HG02610 (cell line): ENCODE measurements at regions not wholly inside any gene's neighbourhood (a gene's known extent, or its start where the extent isn't known, plus 50 kb on each side); places are given as distances from the start of the nearest gene placed in this dataset.

Source experiments
- ATAC-seq: cut with Tn5 transposase; IDR thresholded peaks from one replicate; pipeline ENCODE4 v1.9.1; 2021; ENCODE audit warnings: mild to moderate bottlenecking, moderate library complexity; ENCODE audit not compliant: unreplicated experiment

DNA sequence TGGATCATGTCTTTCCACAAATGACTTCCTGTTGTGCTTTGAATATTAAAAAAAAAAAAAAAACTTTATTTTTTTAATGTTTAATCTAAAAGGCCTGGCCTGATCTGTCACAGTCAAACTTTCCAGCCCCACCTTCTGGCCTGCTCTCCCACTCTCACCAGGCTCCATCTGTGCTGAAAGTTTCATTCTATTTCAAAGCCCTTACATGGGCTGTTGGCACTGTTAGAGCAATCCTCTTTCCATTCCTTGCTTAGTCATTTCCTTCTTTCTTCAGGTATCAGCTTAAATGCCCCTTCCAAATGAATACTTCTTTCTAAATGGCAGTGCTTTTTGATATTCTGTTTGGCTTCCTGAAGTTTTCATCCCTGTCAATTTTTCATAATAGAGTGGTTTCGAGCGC, 1104.8 kb upstream of the C9orf72 start:
- ATAC-seq = no peak

DNA sequence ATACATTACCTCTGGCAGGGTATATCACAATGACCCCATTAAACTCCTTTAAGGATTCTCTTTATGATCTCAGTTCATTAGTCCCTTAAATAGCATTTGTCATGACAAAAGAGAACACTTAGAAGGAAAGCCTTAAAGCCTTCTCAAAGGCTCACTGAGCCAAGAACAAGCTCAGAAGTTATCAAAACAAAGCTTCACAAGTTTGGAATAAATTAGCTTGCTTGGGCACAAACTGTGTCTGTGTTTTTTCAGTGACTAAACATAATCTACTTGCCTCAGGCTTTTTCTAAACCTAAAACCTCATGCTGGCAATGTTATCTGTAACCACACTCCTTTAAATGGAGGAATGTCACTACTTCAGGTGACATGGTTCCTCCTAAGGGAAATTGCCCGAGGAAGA, 1114.9 kb upstream of the C9orf72 start:
- no peak for ATAC-seq

- ATAC-seq = no peak
Observed at GRCh38 chr9:28692012-28692411, 1118.7 kb upstream of the C9orf72 start.

DNA sequence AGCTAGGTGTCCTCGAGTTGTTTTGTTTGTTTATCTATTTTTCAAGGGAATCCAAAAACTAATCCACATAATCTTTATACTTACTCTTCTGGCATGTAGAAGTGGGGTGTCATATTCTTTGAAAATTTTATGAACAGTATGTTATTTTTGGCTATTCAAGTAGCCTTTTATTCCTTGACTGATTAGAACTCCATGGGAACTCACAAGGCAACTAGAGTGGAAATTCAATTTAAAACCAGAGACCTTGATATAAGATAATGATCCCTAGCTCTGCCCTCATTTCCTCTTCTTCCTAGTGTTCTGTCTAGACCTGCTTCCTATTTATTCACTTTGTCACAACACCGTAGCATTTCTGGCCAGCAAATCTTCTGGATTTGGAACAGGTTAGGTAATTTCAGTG, 1123.7 kb upstream of the C9orf72 start:
- no peak for ATAC-seq

DNA sequence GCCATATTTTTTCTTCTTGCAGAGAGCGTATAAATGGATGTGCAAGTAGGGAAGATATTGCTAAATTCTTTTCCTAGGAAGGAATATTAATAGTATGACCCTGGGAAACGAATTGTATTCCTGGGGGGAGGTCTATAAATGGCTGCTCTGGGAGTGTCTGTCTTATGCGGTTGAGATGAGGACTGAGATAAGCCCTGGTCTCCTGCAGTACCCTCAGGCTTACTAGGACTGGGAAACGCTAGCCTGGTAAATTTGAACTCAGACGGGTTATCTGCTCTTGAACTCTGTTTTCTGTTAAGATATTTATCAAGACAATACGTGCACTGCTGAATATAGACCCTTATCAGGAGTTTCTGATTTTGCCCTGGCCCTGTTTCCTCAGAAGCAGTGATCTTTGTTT, 1126.4 kb upstream of the C9orf72 start:
- ATAC-seq = no peak

- no peak for ATAC-seq
Observed at GRCh38 chr9:28707616-28708015, 1134.3 kb upstream of the C9orf72 start.

DNA sequence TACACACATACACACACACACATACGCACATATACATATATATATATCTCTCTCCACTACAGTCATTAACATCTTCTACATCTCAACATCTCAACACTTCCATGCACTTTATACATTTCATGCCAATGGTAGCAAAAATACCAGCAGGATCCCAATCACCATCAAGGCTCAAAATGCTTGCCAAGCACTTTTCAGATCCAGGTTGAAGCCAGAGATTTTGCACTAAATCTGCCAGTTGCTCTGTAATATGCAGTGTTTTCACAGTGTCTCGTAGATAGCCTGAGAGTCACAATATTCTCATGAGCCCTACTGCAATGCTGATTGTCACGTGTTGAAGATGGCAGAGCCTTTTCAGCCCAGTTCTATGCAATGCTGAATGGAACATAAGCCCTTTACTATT, 1140.9 kb upstream of the C9orf72 start:
- ATAC-seq = no peak

DNA sequence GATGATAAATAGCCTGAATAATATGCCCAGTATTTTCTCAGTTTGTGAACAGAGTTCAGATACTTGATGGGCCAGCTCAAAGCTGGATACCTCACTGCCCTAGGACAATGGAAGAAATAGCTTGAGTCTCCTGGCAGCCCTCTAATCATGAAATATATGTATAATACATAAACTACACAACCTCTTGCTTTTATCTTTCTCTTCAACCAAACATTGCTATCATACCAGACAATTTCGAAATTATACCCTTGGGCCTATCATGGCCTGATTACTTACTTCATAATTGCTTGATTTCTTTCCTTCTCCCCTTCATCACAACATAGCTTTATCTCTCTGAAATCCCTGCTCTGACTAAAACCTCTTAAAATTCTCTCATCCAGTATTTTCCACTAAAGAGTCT, 1144.9 kb upstream of the C9orf72 start:
- ATAC-seq = no peak

- no peak for ATAC-seq
Observed at GRCh38 chr9:28720746-28721145, 1147.5 kb upstream of the C9orf72 start.

GRCh38 chr9:28730111-28730510, 1156.8 kb upstream of the C9orf72 start:
- ATAC-seq = no peak

DNA sequence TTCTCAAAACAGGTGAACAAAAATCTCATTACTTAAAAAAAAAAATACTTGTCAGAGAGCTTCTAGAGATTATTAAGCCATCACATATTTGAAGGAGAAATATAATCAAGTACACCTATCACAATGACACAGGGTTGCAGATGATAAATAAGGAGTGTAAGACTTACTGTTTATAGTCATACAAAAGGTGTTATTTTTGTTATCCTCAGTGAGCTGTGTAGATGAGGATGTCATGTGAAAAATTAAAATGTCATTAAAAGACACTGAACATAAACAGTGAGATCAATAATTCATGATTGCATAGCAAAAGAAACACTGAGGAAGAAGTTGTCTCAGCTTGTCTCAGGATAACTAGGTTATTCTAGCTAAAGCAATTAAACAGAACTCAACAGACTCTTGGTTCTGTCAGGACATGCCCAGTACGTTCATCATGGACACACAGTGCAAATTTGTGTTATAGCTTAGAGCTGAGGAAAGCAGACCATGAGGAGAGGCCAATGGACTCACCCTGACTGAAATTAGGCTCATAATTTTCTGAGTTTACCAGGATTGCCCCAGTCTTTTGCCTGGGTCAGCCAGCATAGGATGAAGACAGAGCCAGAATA, 1162.6 kb upstream of the C9orf72 start:
- no peak for ATAC-seq

DNA sequence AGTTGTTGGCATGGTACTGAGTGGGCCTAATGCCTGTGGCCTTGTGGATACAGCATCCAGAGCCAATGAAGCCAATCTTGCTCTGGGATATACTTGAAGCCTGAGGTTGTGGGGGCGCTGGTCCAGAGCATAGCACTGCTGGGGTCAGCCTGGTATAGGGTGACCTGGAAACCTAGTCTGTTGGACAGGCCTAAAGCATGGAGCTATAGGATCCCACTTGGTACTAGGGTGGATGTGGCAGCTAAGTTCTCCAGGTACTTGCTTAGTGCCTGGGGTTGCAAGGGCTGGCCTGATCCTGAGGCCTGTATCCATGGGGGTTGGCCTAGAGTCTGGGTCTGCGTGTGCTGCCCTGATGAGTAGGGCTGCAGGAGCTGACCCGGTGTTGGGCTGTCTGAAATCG, 1168.2 kb upstream of the C9orf72 start:
- ATAC-seq = no peak

DNA sequence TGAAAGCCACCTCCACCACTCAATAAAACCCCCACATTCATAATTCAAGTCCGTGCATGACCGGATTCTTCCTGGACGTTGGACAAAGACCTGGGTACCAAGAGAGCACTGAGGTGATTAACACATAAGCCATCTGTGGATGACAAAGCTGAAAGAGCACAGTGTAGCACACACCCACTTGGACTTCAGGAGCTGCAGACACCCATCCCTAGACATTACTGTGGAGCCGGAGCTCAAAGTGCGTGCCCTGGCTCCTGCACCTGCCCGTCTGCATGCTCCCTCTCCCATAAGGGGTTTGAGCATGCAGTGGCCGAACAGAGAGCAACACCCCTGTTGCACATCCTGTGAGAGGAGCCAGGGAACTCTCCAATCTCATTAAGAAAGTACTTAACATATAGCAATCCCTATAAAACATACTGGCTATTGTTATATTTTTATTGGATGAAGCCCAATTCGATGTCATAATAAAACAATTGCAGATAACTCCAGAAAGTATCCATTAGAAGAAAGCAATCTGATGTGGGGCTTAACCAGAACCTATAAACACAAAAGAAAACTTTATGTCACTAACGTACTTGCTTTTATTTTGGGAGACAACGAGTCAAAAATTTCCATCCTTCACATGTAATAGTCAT, 1174.2 kb upstream of the C9orf72 start:
- ATAC-seq = no peak

- no peak for ATAC-seq
Observed at GRCh38 chr9:28750136-28750535, 1176.9 kb upstream of the C9orf72 start.

GRCh38 chr9:28758341-28758740, 1185.1 kb upstream of the C9orf72 start:
- ATAC-seq = no peak

- ATAC-seq = no peak
Observed at GRCh38 chr9:28758971-28759370, 1185.7 kb upstream of the C9orf72 start.

GRCh38 chr9:28762167-28762566, 1188.9 kb upstream of the C9orf72 start:
- ATAC-seq = no peak

GRCh38 chr9:28764532-28764931, 1191.3 kb upstream of the C9orf72 start:
- no peak for ATAC-seq

DNA sequence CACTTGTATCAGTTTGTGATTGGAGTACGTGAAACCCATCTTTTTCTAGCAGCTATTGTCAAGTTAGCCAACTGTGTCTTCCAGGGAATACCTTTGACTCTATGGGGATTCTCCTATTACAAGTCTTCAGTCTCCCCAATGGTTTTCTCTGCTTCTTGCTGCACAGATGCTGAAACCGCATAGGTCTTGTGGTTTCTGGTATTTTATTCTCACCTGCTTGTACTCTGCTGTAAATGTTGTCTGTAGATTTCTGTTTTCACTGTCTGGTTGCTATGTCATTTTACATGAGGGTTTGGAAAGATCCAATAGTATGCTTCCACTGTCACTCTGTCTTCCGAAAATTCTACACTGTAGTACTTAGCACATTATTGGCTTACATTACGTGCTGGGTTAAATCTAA, 1196.9 kb upstream of the C9orf72 start:
- no peak for ATAC-seq

DNA sequence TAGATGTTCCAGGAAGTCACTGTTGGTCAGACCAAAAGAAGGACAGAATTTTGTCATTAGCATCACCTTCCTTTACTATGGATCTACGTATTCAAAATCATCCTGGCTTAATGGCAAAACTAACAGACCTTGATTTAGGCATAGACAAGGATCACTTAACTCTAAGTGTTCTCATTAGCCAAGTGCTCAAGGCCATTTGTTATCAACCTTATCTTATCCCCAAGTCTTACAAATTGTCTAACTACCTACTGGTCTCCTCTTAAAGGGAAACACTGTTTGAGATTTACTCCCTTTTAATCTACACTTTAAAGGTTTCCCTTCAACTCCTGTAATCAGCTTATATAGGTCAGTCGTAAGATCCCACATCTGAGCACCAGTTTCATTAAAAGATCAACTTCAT, 1197.5 kb upstream of the C9orf72 start:
- no peak for ATAC-seq

GRCh38 chr9:28774433-28775235, 1201.4 kb upstream of the C9orf72 start:
- ATAC-seq = no peak

- no peak for ATAC-seq
Observed at GRCh38 chr9:28779243-28779642, 1206.0 kb upstream of the C9orf72 start.
